ENCODE measurements at regions not wholly inside any gene's neighbourhood (a gene's known extent, or its start where the extent isn't known, plus 50 kb on each side); places are given as distances from the start of the nearest gene placed in this dataset.

GRCh38 chr5:5021436-5021835 is 118.7 kb upstream of the ADAMTS16 start:
- TF ChIP-seq POLR2AphosphoS5 (IDR thresholded peaks at IDR 0.05) (no peak), POLR2A (IDR thresholded peaks at IDR 0.05) (no peak)
